A673 (cell line): ENCODE measurements at regions not wholly inside any gene's neighbourhood (a gene's known extent, or its start where the extent isn't known, plus 50 kb on each side); places are given as distances from the start of the nearest gene placed in this dataset.

Experiments
- EZH2 ChIP-seq: fragments of 200-600 bp; sonication (generic); IDR thresholded peaks from 2 replicates; pipeline ENCODE4 v1.6.1; 2017; ENCODE audit warnings: borderline replicate concordance, low read depth, mild to moderate bottlenecking, mixed read lengths, antibody characterized with exemption, low read length; ENCODE audit not compliant: poor library complexity, severe bottlenecking
- TF ChIP-seq, protein P1 (sequence below): fragments of 300-800, 200-600 bp; sonication (generic); conservative IDR thresholded peaks from 2 replicates; pipeline ENCODE4 v1.5.1; 2017; ENCODE audit warnings: low read depth, mild to moderate bottlenecking, antibody characterized with exemption, low read length, moderate library complexity, mixed read lengths

GRCh38 chr4:108327642-108328382, 159.1 kb upstream of the LEF1 start:
- TF ChIP-seq, protein P1, sequence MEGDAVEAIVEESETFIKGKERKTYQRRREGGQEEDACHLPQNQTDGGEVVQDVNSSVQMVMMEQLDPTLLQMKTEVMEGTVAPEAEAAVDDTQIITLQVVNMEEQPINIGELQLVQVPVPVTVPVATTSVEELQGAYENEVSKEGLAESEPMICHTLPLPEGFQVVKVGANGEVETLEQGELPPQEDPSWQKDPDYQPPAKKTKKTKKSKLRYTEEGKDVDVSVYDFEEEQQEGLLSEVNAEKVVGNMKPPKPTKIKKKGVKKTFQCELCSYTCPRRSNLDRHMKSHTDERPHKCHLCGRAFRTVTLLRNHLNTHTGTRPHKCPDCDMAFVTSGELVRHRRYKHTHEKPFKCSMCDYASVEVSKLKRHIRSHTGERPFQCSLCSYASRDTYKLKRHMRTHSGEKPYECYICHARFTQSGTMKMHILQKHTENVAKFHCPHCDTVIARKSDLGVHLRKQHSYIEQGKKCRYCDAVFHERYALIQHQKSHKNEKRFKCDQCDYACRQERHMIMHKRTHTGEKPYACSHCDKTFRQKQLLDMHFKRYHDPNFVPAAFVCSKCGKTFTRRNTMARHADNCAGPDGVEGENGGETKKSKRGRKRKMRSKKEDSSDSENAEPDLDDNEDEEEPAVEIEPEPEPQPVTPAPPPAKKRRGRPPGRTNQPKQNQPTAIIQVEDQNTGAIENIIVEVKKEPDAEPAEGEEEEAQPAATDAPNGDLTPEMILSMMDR, result no peak
- TF ChIP-seq EZH2, result no peak
